Mammary epithelial cell (primary cell): ENCODE measurements at regions not wholly inside any gene's neighbourhood (a gene's known extent, or its start where the extent isn't known, plus 50 kb on each side); places are given as distances from the start of the nearest gene placed in this dataset.

Source experiments
- CTCF ChIP-seq, 2 donors: IDR thresholded peaks in 1 of 2; conservative IDR thresholded peaks in 1 of 2; 2 replicates each; pipeline ENCODE4 v1.5.1; 2011 to 2012; ENCODE audit warnings: inconsistent platforms in 2 of 2, low read length in 2 of 2, mild to moderate bottlenecking in 2 of 2, control low read depth in 1 of 2, low read depth in 1 of 2; ENCODE audit not compliant: insufficient read depth in 1 of 2; ENCODE audit errors: extremely low read depth in 1 of 2
- EZH2 ChIP-seq: IDR thresholded peaks from 2 replicates; pipeline ENCODE4 v1.6.1; 2012; ENCODE audit warnings: low read length, inconsistent platforms, borderline replicate concordance

DNA sequence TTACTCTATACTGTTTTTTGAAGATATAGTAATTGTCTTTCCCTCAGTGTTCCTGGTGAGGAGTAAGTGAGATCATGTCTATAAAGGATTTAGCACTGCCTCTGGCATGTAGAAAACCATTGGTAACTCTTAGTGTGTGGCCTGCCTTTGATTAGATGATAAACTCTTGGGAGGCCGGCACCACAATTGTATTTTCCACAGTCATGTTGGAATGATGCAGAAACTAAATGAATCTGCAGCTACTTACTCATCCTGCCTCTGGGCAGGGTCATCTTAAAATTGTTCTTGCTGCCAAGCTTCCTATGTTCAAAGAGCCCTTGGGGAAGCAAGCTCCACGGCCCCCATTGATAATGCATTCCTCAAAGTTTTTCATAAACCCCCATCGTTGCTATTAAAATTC is 204.6 kb downstream of the ANKRD7 start:
- TF ChIP-seq CTCF (conservative IDR thresholded peaks at IDR 0.05 in 1 of 2, IDR thresholded peaks at IDR 0.05 in 1 of 2; ENCODE audit: extremely low read depth in 1 of 2, insufficient read depth in 1 of 2, low read depth in 1 of 2, low read length in 2 of 2) (no peak), EZH2 (no peak)
